Activated B cell treated with CpG ODN at 0.5 μM for 24 hours (primary cell): ENCODE measurements at regions not wholly inside any gene's neighbourhood (a gene's known extent, or its start where the extent isn't known, plus 50 kb on each side); places are given as distances from the start of the nearest gene placed in this dataset.

Experiments used
- ATAC-seq: fragments of 200-7000 bp; cut with Tn5 transposase; one replicate; pipeline ENCODE4 v1.10.0; 2021; ENCODE audit warnings: low read depth, mild to moderate bottlenecking, moderate library complexity
- CTCF ChIA-PET: fragments of 350-600 bp; sonication (Branson Sonifier 250); formaldehyde crosslinking; loops from one replicate; lab custom pipeline; 2021; ENCODE audit warnings: antibody characterized with exemption; lab: Charles Lee
- POLR2A ChIA-PET: fragments of 350-600 bp; sonication (Branson Sonifier 250); formaldehyde crosslinking; loops from one replicate; lab custom pipeline; 2021; ENCODE audit warnings: antibody characterized with exemption; lab: Charles Lee
- DNase-seq: peaks from one replicate; pipeline ENCODE4 v3.0.0; 2022
- H3K27ac Mint-ChIP-seq: one replicate; pipeline ENCODE4 v1.8.0; 2020; ENCODE audit warnings: mixed read lengths
- H3K27me3 Mint-ChIP-seq: one replicate; pipeline ENCODE4 v1.8.0; 2021; ENCODE audit warnings: mixed read lengths
- H3K36me3 Mint-ChIP-seq: one replicate; pipeline ENCODE4 v1.8.0; 2021; ENCODE audit warnings: low read depth, mixed read lengths
- H3K4me1 Mint-ChIP-seq: one replicate; pipeline ENCODE4 v1.8.0; 2021; ENCODE audit warnings: mixed read lengths
- H3K4me3 Mint-ChIP-seq: one replicate; pipeline ENCODE4 v1.8.0; 2020; ENCODE audit warnings: mild to moderate bottlenecking, mixed read lengths
- H3K9me3 Mint-ChIP-seq: one replicate; pipeline ENCODE4 v1.8.0; 2020; ENCODE audit warnings: mixed read lengths
- CTCF ChIP-seq: fragments of 200-600 bp; IDR thresholded peaks from one replicate; pipeline ENCODE4 v1.8.0; 2022; ENCODE audit warnings: antibody characterized with exemption, mild to moderate bottlenecking
- intact Hi-C: fragments of 100-400 bp; cut with micrococcal nuclease; formaldehyde crosslinking; loops from one replicate; pipeline ENCODE4 v1.15.1; 2024

GRCh38 chr13:103328899-103329298 lies 262.7 kb upstream of the SLC10A2 start:
- H3K4me1 Mint-ChIP-seq, result no peaks in the 10 kb centered on the region
- ChIA-PET POLR2A (no interaction called here), CTCF (no interaction called here)
- intact Hi-C loops, result no loop called here
- DNase-seq, result no peak
- H3K27me3 Mint-ChIP-seq, result no peaks in the 10 kb centered on the region
- no peak overlapping the region for H3K4me3 Mint-ChIP-seq
- TF ChIP-seq CTCF, result no peak
- no peaks in the 10 kb centered on the region for H3K36me3 Mint-ChIP-seq
- H3K27ac Mint-ChIP-seq, result no peak overlapping the region
- no peak for ATAC-seq
- peaks cover 3% of the 10 kb centered on the region for H3K9me3 Mint-ChIP-seq

GRCh38 chr13:103326326-103326725 lies 260.1 kb upstream of the SLC10A2 start:
- Mint-ChIP-seq H3K27me3 (no peaks in the 10 kb centered on the region), H3K9me3 (peaks cover 8% of the 10 kb centered on the region), H3K4me1 (no peaks in the 10 kb centered on the region), H3K36me3 (no peaks in the 10 kb centered on the region), H3K4me3 (no peak overlapping the region), H3K27ac (no peak overlapping the region)
- intact Hi-C loops, result no loop called here
- CTCF ChIA-PET, result no interaction called here
- POLR2A ChIA-PET, result no interaction called here
- ATAC-seq (no peak), DNase-seq (no peak)
- no peak for TF ChIP-seq CTCF

DNA sequence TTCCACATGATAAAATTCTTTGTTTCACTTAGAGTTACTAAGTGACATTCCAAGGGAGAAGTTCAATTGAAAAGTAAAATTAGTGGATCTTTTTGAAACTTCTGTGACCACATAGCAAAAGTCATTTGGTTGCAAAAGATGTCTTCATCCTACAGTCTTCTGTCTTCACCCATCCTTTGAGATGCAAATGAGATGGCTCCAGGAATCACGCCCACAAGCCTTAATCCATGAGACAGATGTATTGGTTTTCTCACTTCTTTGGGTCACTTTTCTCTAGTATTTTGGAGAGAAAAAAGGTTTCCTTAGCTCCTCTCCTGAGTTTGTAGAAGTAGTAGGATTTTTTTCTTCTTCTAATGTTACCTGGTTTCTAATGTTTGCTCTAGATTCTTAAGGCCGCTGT lies 259.5 kb upstream of the SLC10A2 start:
- Mint-ChIP-seq H3K4me3 (no peak overlapping the region), H3K9me3 (peaks cover 8% of the 10 kb centered on the region), H3K36me3 (no peaks in the 10 kb centered on the region), H3K27ac (no peak overlapping the region), H3K4me1 (no peaks in the 10 kb centered on the region), H3K27me3 (no peaks in the 10 kb centered on the region)
- DNase-seq (no peak), ATAC-seq (no peak)
- ChIA-PET POLR2A (no interaction called here), CTCF (no interaction called here)
- TF ChIP-seq CTCF, result no peak
- intact Hi-C loops, result no loop called here

DNA sequence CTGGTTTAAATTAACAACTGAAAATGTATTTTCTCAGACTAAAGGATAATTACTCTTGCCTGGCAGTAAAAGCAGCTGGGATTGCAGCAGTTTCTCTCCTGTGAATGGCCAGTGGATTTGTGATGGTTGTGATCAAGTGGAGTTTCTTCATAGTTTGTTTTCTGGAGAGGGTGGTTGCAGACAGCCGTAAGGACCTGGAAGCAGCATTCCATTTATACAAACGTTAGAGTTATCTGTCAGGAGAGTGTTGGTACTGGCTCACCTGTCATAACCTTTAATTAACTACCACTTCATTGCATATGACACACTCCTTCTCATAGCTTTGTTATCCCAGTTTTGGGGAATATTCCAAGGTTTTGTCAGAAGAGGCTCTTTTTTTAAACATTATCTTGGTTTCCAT lies 258.4 kb upstream of the SLC10A2 start:
- Mint-ChIP-seq H3K4me3 (no peak overlapping the region), H3K4me1 (no peaks in the 10 kb centered on the region), H3K36me3 (no peaks in the 10 kb centered on the region), H3K9me3 (peaks cover 8% of the 10 kb centered on the region), H3K27me3 (no peaks in the 10 kb centered on the region), H3K27ac (no peak overlapping the region)
- ChIA-PET CTCF (no interaction called here), POLR2A (no interaction called here)
- no peak for DNase-seq
- no peak for ATAC-seq
- intact Hi-C loops, result no loop called here
- TF ChIP-seq CTCF, result no peak

GRCh38 chr13:103315711-103316110 lies 249.5 kb upstream of the SLC10A2 start:
- ChIA-PET CTCF (no interaction called here), POLR2A (no interaction called here)
- no peak for ATAC-seq
- H3K36me3 Mint-ChIP-seq, result no peaks in the 10 kb centered on the region
- no peak overlapping the region for H3K4me3 Mint-ChIP-seq
- no peaks in the 10 kb centered on the region for H3K9me3 Mint-ChIP-seq
- intact Hi-C loops, result no loop called here
- DNase-seq, result no peak
- H3K4me1 Mint-ChIP-seq, result no peaks in the 10 kb centered on the region
- H3K27ac Mint-ChIP-seq, result no peak overlapping the region
- H3K27me3 Mint-ChIP-seq, result no peaks in the 10 kb centered on the region
- no peak for TF ChIP-seq CTCF
